ENCODE measurements at regions not wholly inside any gene's neighbourhood (a gene's known extent, or its start where the extent isn't known, plus 50 kb on each side); places are given as distances from the start of the nearest gene placed in this dataset.

DNA sequence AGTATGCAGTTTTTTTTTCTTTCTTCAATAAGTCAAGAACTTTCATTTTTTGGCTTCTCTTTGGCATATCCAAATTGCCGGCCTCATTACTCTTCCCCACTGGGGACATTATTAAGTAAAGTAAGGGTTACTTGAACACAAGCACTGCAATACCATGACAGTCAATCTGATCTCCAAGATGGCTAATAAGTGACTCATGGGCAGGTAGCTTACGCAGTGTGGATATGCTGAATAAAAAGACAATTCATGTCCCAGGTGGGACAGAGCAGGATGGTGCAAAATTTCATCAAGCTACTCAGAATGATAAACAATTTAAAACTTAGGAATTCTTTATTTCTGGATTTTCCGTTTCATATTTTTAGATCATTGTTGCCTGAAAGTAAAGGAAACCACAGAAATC lies 671.8 kb downstream of the ACTL7B start:
- TF ChIP-seq, protein P1, sequence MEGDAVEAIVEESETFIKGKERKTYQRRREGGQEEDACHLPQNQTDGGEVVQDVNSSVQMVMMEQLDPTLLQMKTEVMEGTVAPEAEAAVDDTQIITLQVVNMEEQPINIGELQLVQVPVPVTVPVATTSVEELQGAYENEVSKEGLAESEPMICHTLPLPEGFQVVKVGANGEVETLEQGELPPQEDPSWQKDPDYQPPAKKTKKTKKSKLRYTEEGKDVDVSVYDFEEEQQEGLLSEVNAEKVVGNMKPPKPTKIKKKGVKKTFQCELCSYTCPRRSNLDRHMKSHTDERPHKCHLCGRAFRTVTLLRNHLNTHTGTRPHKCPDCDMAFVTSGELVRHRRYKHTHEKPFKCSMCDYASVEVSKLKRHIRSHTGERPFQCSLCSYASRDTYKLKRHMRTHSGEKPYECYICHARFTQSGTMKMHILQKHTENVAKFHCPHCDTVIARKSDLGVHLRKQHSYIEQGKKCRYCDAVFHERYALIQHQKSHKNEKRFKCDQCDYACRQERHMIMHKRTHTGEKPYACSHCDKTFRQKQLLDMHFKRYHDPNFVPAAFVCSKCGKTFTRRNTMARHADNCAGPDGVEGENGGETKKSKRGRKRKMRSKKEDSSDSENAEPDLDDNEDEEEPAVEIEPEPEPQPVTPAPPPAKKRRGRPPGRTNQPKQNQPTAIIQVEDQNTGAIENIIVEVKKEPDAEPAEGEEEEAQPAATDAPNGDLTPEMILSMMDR (IDR thresholded peaks at IDR 0.05), result no peak
- no peak for TF ChIP-seq POLR2A (IDR thresholded peaks at IDR 0.05)

Data from adrenal gland (tissue), 5 donors.